ENCODE measurements at regions not wholly inside any gene's neighbourhood (a gene's known extent, or its start where the extent isn't known, plus 50 kb on each side); places are given as distances from the start of the nearest gene placed in this dataset.

GRCh38 chr14:85024931-85025330 lies 505.0 kb upstream of the FLRT2 start:
- Histone ChIP-seq H3K4me3 (ENCODE audit: low read depth, low read length) (no peak overlapping the region), H2AFZ (no peak overlapping the region), H3K4me1 (no peaks in the 10 kb centered on the region), H3K36me3 (ENCODE audit: control insufficient read depth, insufficient read depth, low read length) (no peaks in the 10 kb centered on the region), H3K9ac (no peak overlapping the region), H3K4me2 (ENCODE audit: low read length) (no peak overlapping the region), H3K9me3 (ENCODE audit: control insufficient read depth, low read length) (no peaks in the 10 kb centered on the region), H3K79me2 (no peaks in the 10 kb centered on the region), H3K27ac (no peak overlapping the region), H3K27me3 (ENCODE audit: control insufficient read depth, insufficient read depth, low read length) (no peaks in the 10 kb centered on the region)
- no peak for TF ChIP-seq CTCF (IDR thresholded peaks at IDR 0.05)

- H3K4me2 ChIP-seq (ENCODE audit: low read length): no peak overlapping the region
These were observed 502.1 kb upstream of the FLRT2 start for GRCh38 chr14:85027681-85028370.

GRCh38 chr14:85037411-85037810 lies 492.5 kb upstream of the FLRT2 start:
- Histone ChIP-seq H3K27ac (no peak overlapping the region), H3K36me3 (ENCODE audit: control insufficient read depth, insufficient read depth, low read length) (no peaks in the 10 kb centered on the region), H3K27me3 (ENCODE audit: control insufficient read depth, insufficient read depth, low read length) (no peaks in the 10 kb centered on the region), H3K9me3 (ENCODE audit: control insufficient read depth, low read length) (no peaks in the 10 kb centered on the region), H3K4me1 (no peaks in the 10 kb centered on the region), H2AFZ (no peak overlapping the region), H3K4me2 (ENCODE audit: low read length) (no peak overlapping the region), H3K4me3 (ENCODE audit: low read depth, low read length) (no peak overlapping the region), H3K9ac (no peak overlapping the region), H3K79me2 (no peaks in the 10 kb centered on the region)
- no peak for TF ChIP-seq CTCF (IDR thresholded peaks at IDR 0.05)

More at GRCh38 chr14:85027681-85028370, 502.1 kb upstream of the FLRT2 start:
- no peak overlapping the region for H2AFZ ChIP-seq
- H3K27ac ChIP-seq: no peak overlapping the region
- H3K36me3 ChIP-seq (ENCODE audit: control insufficient read depth, insufficient read depth, low read length): no peaks in the 10 kb centered on the region
- TF ChIP-seq CTCF (IDR thresholded peaks at IDR 0.05): no peak
- no peaks in the 10 kb centered on the region for H3K4me1 ChIP-seq
- H3K27me3 ChIP-seq (ENCODE audit: control insufficient read depth, insufficient read depth, low read length): no peaks in the 10 kb centered on the region
- no peak overlapping the region for H3K9ac ChIP-seq
- H3K79me2 ChIP-seq: no peaks in the 10 kb centered on the region
- H3K9me3 ChIP-seq (ENCODE audit: control insufficient read depth, low read length): no peaks in the 10 kb centered on the region
- H3K4me3 ChIP-seq (ENCODE audit: low read depth, low read length): no peak overlapping the region

- no peaks in the 10 kb centered on the region for H3K9me3 ChIP-seq (ENCODE audit: control insufficient read depth, low read length)
- H3K27ac ChIP-seq: no peak overlapping the region
- no peak overlapping the region for H3K9ac ChIP-seq
- no peak overlapping the region for H2AFZ ChIP-seq
- no peaks in the 10 kb centered on the region for H3K27me3 ChIP-seq (ENCODE audit: control insufficient read depth, insufficient read depth, low read length)
- no peaks in the 10 kb centered on the region for H3K36me3 ChIP-seq (ENCODE audit: control insufficient read depth, insufficient read depth, low read length)
- TF ChIP-seq CTCF (IDR thresholded peaks at IDR 0.05): no peak
- no peaks in the 10 kb centered on the region for H3K4me1 ChIP-seq
- no peaks in the 10 kb centered on the region for H3K79me2 ChIP-seq
- no peak overlapping the region for H3K4me2 ChIP-seq (ENCODE audit: low read length)
- H3K4me3 ChIP-seq (ENCODE audit: low read depth, low read length): no peak overlapping the region
These were observed 491.2 kb upstream of the FLRT2 start for GRCh38 chr14:85038526-85039352.
